Stimulated activated naive CD8-positive, alpha-beta T cell treated with anti-CD3 and anti-CD28 coated beads, Interleukin-15, Interleukin-2, amounts not matched to agents 100 ng/mL and 50 ng/mL, for 24 hours (primary cell): ENCODE measurements at regions not wholly inside any gene's neighbourhood (a gene's known extent, or its start where the extent isn't known, plus 50 kb on each side); places are given as distances from the start of the nearest gene placed in this dataset.

Source experiments
- H3K27ac Mint-ChIP-seq: one replicate; pipeline ENCODE4 v1.8.0; 2021; ENCODE audit warnings: mild to moderate bottlenecking, mixed read lengths
- H3K27me3 Mint-ChIP-seq: one replicate; pipeline ENCODE4 v1.8.0; 2021; ENCODE audit warnings: mixed read lengths
- H3K36me3 Mint-ChIP-seq: one replicate; pipeline ENCODE4 v1.8.0; 2021; ENCODE audit warnings: low read depth, mixed read lengths
- H3K4me1 Mint-ChIP-seq: one replicate; pipeline ENCODE4 v1.8.0; 2021; ENCODE audit warnings: low read depth, mixed read lengths
- H3K4me3 Mint-ChIP-seq: one replicate; pipeline ENCODE4 v1.8.0; 2021; ENCODE audit warnings: mild to moderate bottlenecking, mixed read lengths
- H3K9me3 Mint-ChIP-seq: one replicate; pipeline ENCODE4 v1.8.0; 2021; ENCODE audit warnings: mixed read lengths

- no peaks in the 10 kb centered on the region for H3K4me1 Mint-ChIP-seq
- no peaks in the 10 kb centered on the region for H3K36me3 Mint-ChIP-seq
- no peak overlapping the region for H3K4me3 Mint-ChIP-seq
- H3K9me3 Mint-ChIP-seq = peaks cover 14% of the 10 kb centered on the region
- H3K27me3 Mint-ChIP-seq = no peaks in the 10 kb centered on the region
- no peak overlapping the region for H3K27ac Mint-ChIP-seq
Measured at GRCh38 chr9:28628031-28628430, 1054.8 kb upstream of the C9orf72 start.

GRCh38 chr9:28648723-28649122 is 1075.4 kb upstream of the C9orf72 start:
- no peak overlapping the region for H3K27ac Mint-ChIP-seq
- no peaks in the 10 kb centered on the region for H3K4me1 Mint-ChIP-seq
- no peaks in the 10 kb centered on the region for H3K27me3 Mint-ChIP-seq
- H3K4me3 Mint-ChIP-seq = no peak overlapping the region
- H3K36me3 Mint-ChIP-seq = no peaks in the 10 kb centered on the region
- H3K9me3 Mint-ChIP-seq = no peaks in the 10 kb centered on the region

DNA sequence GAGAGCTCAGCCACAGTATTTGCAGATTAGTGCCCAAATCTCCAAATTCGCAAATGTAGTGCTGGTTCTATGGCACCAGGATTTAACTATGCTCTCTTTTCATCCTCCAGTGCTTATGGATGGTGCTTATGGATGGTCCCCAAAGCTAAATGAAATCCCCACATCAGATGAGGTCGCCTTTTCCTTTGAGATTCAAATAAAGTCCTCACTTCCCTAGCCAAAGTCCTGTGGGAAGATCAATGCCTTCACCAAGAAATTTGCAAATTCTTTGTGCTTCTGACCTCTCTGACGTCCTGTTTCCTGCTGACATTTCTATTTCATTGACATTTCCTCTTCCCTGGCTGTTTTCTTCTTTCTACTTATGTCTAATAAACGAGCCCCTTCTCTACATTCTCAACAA is 1077.0 kb upstream of the C9orf72 start:
- no peaks in the 10 kb centered on the region for H3K36me3 Mint-ChIP-seq
- no peak overlapping the region for H3K27ac Mint-ChIP-seq
- no peaks in the 10 kb centered on the region for H3K27me3 Mint-ChIP-seq
- no peak overlapping the region for H3K4me3 Mint-ChIP-seq
- H3K9me3 Mint-ChIP-seq = no peaks in the 10 kb centered on the region
- no peaks in the 10 kb centered on the region for H3K4me1 Mint-ChIP-seq

DNA sequence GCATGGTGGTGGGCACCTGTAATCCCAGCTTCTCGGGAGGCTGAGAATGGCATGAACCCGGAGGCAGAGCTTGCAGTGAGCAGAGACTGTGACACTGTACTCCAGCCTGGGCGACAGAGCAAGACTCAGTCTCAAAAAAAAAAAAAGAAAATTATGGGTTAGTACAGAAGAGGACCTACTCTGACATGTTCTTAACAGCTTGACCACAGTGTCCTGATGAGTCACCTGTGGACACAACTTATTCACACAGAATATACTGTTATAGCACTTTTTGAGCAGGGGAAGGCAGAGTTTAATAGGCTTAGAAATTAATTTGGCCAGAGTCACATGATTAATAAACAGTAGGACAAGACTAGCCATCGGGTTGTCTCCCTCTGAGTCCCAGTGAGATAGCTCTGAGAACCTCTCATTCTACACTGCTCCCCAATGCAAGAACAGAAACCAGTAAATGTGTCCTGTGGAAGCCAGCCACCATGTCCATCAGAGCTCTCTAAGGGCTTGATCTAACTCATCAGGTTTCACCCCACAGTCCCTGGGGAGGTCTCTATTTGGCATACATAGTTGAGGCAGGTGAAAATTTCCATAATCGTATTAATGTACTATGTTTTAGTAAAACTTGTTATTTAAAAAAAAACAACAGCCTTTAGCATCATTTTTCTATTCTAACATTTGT is 1077.9 kb upstream of the C9orf72 start:
- Mint-ChIP-seq H3K27ac (no peak overlapping the region), H3K4me3 (no peak overlapping the region), H3K4me1 (no peaks in the 10 kb centered on the region), H3K27me3 (no peaks in the 10 kb centered on the region), H3K36me3 (no peaks in the 10 kb centered on the region), H3K9me3 (no peaks in the 10 kb centered on the region)

- H3K27me3 Mint-ChIP-seq = no peaks in the 10 kb centered on the region
- H3K9me3 Mint-ChIP-seq = no peaks in the 10 kb centered on the region
- H3K36me3 Mint-ChIP-seq = no peaks in the 10 kb centered on the region
- no peaks in the 10 kb centered on the region for H3K4me1 Mint-ChIP-seq
- H3K4me3 Mint-ChIP-seq = no peak overlapping the region
- H3K27ac Mint-ChIP-seq = no peak overlapping the region
Measured at GRCh38 chr9:28653216-28653615, 1079.9 kb upstream of the C9orf72 start.

DNA sequence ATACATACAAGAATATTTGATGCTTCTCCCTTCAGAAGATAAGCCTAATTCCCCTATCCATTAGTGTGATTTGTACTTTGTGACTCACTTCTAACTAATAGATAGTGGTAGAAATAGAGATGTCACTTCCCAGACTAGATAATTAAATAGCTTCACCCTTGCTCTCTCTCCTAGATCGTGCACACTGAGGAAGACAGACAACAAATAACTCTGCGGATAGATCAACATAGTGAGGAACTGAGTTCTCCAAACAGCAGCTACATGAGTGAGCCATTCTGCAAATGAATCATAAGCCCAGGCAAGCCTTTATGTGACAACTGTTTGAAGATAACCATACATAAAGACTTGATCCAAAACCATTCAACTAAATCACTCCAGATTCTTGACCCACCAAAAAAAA is 1083.4 kb upstream of the C9orf72 start:
- no peaks in the 10 kb centered on the region for H3K36me3 Mint-ChIP-seq
- no peaks in the 10 kb centered on the region for H3K4me1 Mint-ChIP-seq
- no peaks in the 10 kb centered on the region for H3K27me3 Mint-ChIP-seq
- no peak overlapping the region for H3K4me3 Mint-ChIP-seq
- H3K9me3 Mint-ChIP-seq = no peaks in the 10 kb centered on the region
- H3K27ac Mint-ChIP-seq = no peak overlapping the region

GRCh38 chr9:28661853-28662252 is 1088.6 kb upstream of the C9orf72 start:
- Mint-ChIP-seq H3K36me3 (no peaks in the 10 kb centered on the region), H3K4me3 (no peak overlapping the region), H3K4me1 (no peaks in the 10 kb centered on the region), H3K9me3 (no peaks in the 10 kb centered on the region), H3K27ac (no peak overlapping the region), H3K27me3 (no peaks in the 10 kb centered on the region)

DNA sequence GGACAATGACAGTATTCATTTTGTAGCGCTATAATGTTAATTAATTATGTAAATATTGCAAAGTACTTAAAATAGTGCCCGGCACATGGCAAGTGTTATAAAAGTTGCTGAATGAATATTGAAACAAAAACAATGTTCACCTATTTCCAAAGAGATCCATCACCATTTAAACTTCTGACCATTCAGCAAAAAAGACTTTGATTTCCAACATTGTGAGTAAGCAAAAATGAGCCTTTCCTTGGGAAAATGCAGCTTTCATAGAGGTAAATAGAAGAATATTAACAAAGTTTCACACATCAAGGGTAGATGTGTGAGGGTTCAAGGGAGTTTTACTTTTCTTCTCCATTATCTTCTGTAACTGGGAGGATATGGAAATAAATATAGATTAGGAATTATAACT is 1089.4 kb upstream of the C9orf72 start:
- Mint-ChIP-seq H3K9me3 (no peaks in the 10 kb centered on the region), H3K27me3 (no peaks in the 10 kb centered on the region), H3K27ac (no peak overlapping the region), H3K4me1 (no peaks in the 10 kb centered on the region), H3K36me3 (no peaks in the 10 kb centered on the region), H3K4me3 (no peak overlapping the region)

DNA sequence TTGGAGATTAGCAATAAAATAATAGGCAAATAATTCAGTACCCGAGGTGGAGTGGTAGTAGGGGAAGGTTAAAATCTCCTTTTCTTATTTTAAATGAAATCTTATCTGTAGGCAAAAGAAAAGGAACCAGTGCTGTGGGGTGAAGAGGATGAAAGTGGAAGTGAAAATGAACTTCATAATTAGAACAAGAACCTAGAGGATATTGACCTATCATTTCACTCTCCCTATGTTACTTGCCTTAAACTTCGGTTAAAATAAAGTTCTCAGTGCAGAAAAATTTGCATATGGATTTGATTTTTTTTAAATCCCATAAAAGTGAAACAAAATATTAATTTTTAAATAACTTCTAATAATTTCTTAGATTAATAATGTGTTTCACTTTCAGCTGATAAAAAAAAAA is 1094.9 kb upstream of the C9orf72 start:
- Mint-ChIP-seq H3K27me3 (no peaks in the 10 kb centered on the region), H3K4me3 (no peak overlapping the region), H3K9me3 (no peaks in the 10 kb centered on the region), H3K36me3 (no peaks in the 10 kb centered on the region), H3K4me1 (no peaks in the 10 kb centered on the region), H3K27ac (no peak overlapping the region)

- H3K27me3 Mint-ChIP-seq = no peaks in the 10 kb centered on the region
- H3K9me3 Mint-ChIP-seq = no peaks in the 10 kb centered on the region
- H3K27ac Mint-ChIP-seq = no peak overlapping the region
- H3K4me3 Mint-ChIP-seq = no peak overlapping the region
- H3K36me3 Mint-ChIP-seq = no peaks in the 10 kb centered on the region
- H3K4me1 Mint-ChIP-seq = no peaks in the 10 kb centered on the region
Measured at GRCh38 chr9:28671000-28671399, 1097.7 kb upstream of the C9orf72 start.

- Mint-ChIP-seq H3K27ac (no peak overlapping the region), H3K36me3 (no peaks in the 10 kb centered on the region), H3K9me3 (peaks cover 12% of the 10 kb centered on the region), H3K4me3 (no peak overlapping the region), H3K4me1 (no peaks in the 10 kb centered on the region), H3K27me3 (no peaks in the 10 kb centered on the region)
Measured at GRCh38 chr9:28678097-28678496, 1104.8 kb upstream of the C9orf72 start.

GRCh38 chr9:28688172-28688571 is 1114.9 kb upstream of the C9orf72 start:
- no peak overlapping the region for H3K4me3 Mint-ChIP-seq
- H3K4me1 Mint-ChIP-seq = no peaks in the 10 kb centered on the region
- no peaks in the 10 kb centered on the region for H3K36me3 Mint-ChIP-seq
- H3K27ac Mint-ChIP-seq = no peak overlapping the region
- H3K27me3 Mint-ChIP-seq = no peaks in the 10 kb centered on the region
- peaks cover 10% of the 10 kb centered on the region for H3K9me3 Mint-ChIP-seq

DNA sequence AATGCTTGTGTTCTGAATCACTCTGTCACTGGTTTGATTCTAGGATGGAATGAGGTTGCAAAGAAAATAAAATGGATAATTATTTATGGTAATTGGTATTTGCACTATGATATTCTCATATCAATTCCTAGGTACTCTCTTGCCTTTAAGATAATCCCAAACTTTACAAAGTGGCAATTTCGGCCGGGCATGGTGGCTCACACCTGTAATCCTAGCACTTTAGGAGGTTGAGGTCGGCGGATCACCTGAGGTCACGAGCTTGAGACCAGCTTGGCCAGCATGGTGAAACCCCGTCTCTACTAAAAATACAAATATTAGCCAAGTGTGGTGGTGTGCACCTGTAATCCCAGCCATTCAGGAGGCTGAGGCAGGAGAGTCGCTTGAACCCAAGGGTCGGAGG is 1118.7 kb upstream of the C9orf72 start:
- Mint-ChIP-seq H3K9me3 (peaks cover 12% of the 10 kb centered on the region), H3K36me3 (no peaks in the 10 kb centered on the region), H3K27ac (no peak overlapping the region), H3K4me1 (no peaks in the 10 kb centered on the region), H3K27me3 (no peaks in the 10 kb centered on the region), H3K4me3 (no peak overlapping the region)

GRCh38 chr9:28696960-28697359 is 1123.7 kb upstream of the C9orf72 start:
- Mint-ChIP-seq H3K36me3 (no peaks in the 10 kb centered on the region), H3K27me3 (no peaks in the 10 kb centered on the region), H3K9me3 (peaks cover 25% of the 10 kb centered on the region), H3K4me1 (no peaks in the 10 kb centered on the region), H3K27ac (no peak overlapping the region), H3K4me3 (no peak overlapping the region)

- H3K27ac Mint-ChIP-seq = no peak overlapping the region
- no peaks in the 10 kb centered on the region for H3K27me3 Mint-ChIP-seq
- H3K4me1 Mint-ChIP-seq = no peaks in the 10 kb centered on the region
- peaks cover 36% of the 10 kb centered on the region for H3K9me3 Mint-ChIP-seq
- H3K36me3 Mint-ChIP-seq = no peaks in the 10 kb centered on the region
- no peak overlapping the region for H3K4me3 Mint-ChIP-seq
Measured at GRCh38 chr9:28699632-28700031, 1126.4 kb upstream of the C9orf72 start.

DNA sequence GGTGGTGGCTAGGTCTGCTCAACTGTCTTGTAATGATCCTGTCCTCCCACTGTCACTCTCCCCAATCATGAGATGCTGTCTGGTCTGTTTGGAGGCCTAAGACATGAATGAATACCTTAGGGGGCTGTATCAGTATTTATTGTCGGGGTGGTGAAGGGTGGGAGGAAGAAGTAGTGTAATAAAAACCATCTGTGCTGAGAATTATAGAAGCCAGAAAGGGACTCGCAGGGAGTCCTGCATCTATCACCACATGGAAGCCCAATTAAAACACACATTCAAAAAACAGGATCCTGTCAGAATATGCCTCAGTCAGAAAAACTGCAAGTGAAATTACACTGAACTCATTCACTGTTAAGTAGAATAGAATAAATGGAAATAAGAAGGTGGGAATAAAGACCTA is 1134.3 kb upstream of the C9orf72 start:
- H3K4me3 Mint-ChIP-seq = no peak overlapping the region
- peaks cover 14% of the 10 kb centered on the region for H3K9me3 Mint-ChIP-seq
- H3K27ac Mint-ChIP-seq = no peak overlapping the region
- no peaks in the 10 kb centered on the region for H3K36me3 Mint-ChIP-seq
- H3K4me1 Mint-ChIP-seq = no peaks in the 10 kb centered on the region
- no peaks in the 10 kb centered on the region for H3K27me3 Mint-ChIP-seq
